PC-3 (cell line): ENCODE measurements at regions not wholly inside any gene's neighbourhood (a gene's known extent, or its start where the extent isn't known, plus 50 kb on each side); places are given as distances from the start of the nearest gene placed in this dataset.

ENCODE experiments used
- ATAC-seq: fragments of 200-7000 bp; cut with Tn5 transposase; 2 replicates; pipeline ENCODE4 v1.9.1; 2020; ENCODE audit warnings: mild to moderate bottlenecking, moderate library complexity
- BruUV-seq: library from RNA; stranded (reverse); fragments of 400-500 nt; replicated peaks from 2 replicates; lab custom pipeline; 2021; lab: Mats Ljungman, UMichigan
- CTCF ChIA-PET: fragments of 300-600 bp; sonication (Branson Sonifier 250); formaldehyde crosslinking; loops from one replicate; lab custom pipeline; 2022; ENCODE audit warnings: antibody characterized with exemption; lab: Charles Lee
- POLR2A ChIA-PET: fragments of 300-600 bp; sonication (Branson Sonifier 250); formaldehyde crosslinking; loops from one replicate; lab custom pipeline; 2022; ENCODE audit warnings: antibody characterized with exemption; ENCODE audit not compliant: unreplicated experiment; lab: Charles Lee
- DNase-seq: peaks from one replicate; pipeline ENCODE4 v3.0.0-alpha.2; 2015
- H2AFZ ChIP-seq: fragments of 300-600 bp; sonication (generic); 2 replicates; pipeline ENCODE4 v1.6.0; 2016; ENCODE audit warnings: antibody characterized with exemption, low read length
- H3F3A ChIP-seq: fragments of 300-600 bp; sonication (generic); one replicate; pipeline ENCODE4 v1.6.0; 2017; ENCODE audit warnings: antibody characterized with exemption, low read length, control low read depth, mild to moderate bottlenecking; ENCODE audit not compliant: unreplicated experiment
- H3K27ac ChIP-seq: fragments of 300-600 bp; sonication (generic); 2 replicates; pipeline ENCODE4 v1.5.1; 2016; ENCODE audit warnings: mild to moderate bottlenecking, low read length
- H3K27me3 ChIP-seq: fragments of 300-600 bp; sonication (generic); 2 replicates; pipeline ENCODE4 v1.6.1; 2016; ENCODE audit warnings: low read length, mixed read lengths
- H3K36me3 ChIP-seq: fragments of 300-600 bp; sonication (generic); 2 replicates; pipeline ENCODE4 v1.6.1; 2016; ENCODE audit warnings: low read depth, mixed run types, low read length, mixed read lengths
- H3K4me1 ChIP-seq: fragments of 300-600 bp; sonication (generic); 2 replicates; pipeline ENCODE4 v1.5.1; 2016; ENCODE audit warnings: low read length; ENCODE audit not compliant: insufficient read depth
- H3K4me2 ChIP-seq: fragments of 300-600 bp; sonication (generic); 2 replicates; pipeline ENCODE4 v1.6.0; 2016; ENCODE audit warnings: low read length
- H3K4me3 ChIP-seq: fragments of 300-600 bp; sonication (generic); 2 replicates; pipeline ENCODE4 v1.5.1; 2016; ENCODE audit warnings: mild to moderate bottlenecking, low read length, mixed read lengths
- H3K79me2 ChIP-seq: fragments of 300-600 bp; sonication (generic); 2 replicates; pipeline ENCODE4 v1.6.1; 2017; ENCODE audit warnings: low read length, mixed read lengths
- H3K9ac ChIP-seq: fragments of 300-600 bp; sonication (generic); 2 replicates; pipeline ENCODE4 v1.6.0; 2016; ENCODE audit warnings: mild to moderate bottlenecking, low read length
- H3K9me2 ChIP-seq: fragments of 300-600 bp; sonication (generic); replicated peaks from 2 replicates; pipeline ENCODE4 v1.6.1; 2016; ENCODE audit warnings: mixed run types, low read length, mixed read lengths
- H3K9me3 ChIP-seq: fragments of 300-600 bp; sonication (generic); 2 replicates; pipeline ENCODE4 v1.6.1; 2016; ENCODE audit warnings: low read length, mixed read lengths
- H4K20me1 ChIP-seq: fragments of 300-600 bp; sonication (generic); 2 replicates; pipeline ENCODE4 v1.6.1; 2016; ENCODE audit warnings: low read length, mixed read lengths
- CTCF ChIP-seq: fragments of 300-600 bp; sonication (generic); conservative IDR thresholded peaks from 2 replicates; pipeline ENCODE4 v1.5.1; 2017; ENCODE audit warnings: antibody characterized with exemption, low read depth, mild to moderate bottlenecking, low read length
- EZH2 ChIP-seq: fragments of 300-600 bp; sonication (generic); IDR thresholded peaks from one replicate; pipeline ENCODE4 v1.6.1; 2017; ENCODE audit warnings: antibody characterized with exemption, mild to moderate bottlenecking, low read length; ENCODE audit not compliant: unreplicated experiment
- EZH2phosphoT487 ChIP-seq: fragments of 300-600 bp; sonication (generic); IDR thresholded peaks from 2 replicates; pipeline ENCODE4 v1.6.1; 2018; ENCODE audit warnings: mild to moderate bottlenecking, antibody characterized with exemption, low read length, borderline replicate concordance
- intact Hi-C: fragments of 100-400 bp; cut with micrococcal nuclease; formaldehyde crosslinking; loops from 2 replicates; pipeline ENCODE4 v1.9.0; 2023

GRCh38 chr9:28628031-28628430 is 1054.8 kb upstream of the C9orf72 start:
- Histone ChIP-seq H3K27ac (no peak overlapping the region), H3F3A (no peaks in the 10 kb centered on the region), H3K27me3 (no peaks in the 10 kb centered on the region), H3K4me2 (no peak overlapping the region), H3K9me2 (no peaks in the 10 kb centered on the region), H2AFZ (no peak overlapping the region), H3K9ac (no peak overlapping the region), H3K4me3 (no peak overlapping the region), H3K9me3 (no peaks in the 10 kb centered on the region), H4K20me1 (no peaks in the 10 kb centered on the region), H3K4me1 (no peaks in the 10 kb centered on the region), H3K79me2 (no peaks in the 10 kb centered on the region), H3K36me3 (no peaks in the 10 kb centered on the region)
- no TSS peak for BruUV-seq
- DNase-seq (no peak), ATAC-seq (no peak)
- intact Hi-C loops = no loop called here
- CTCF ChIA-PET = no interaction called here
- POLR2A ChIA-PET = no interaction called here
- TF ChIP-seq EZH2phosphoT487 (no peak), CTCF (no peak), EZH2 (no peak)

- peak; percentile 30 for DNase-seq
- no peaks in the 10 kb centered on the region for H3K9me3 ChIP-seq
- H3K27ac ChIP-seq = no peak overlapping the region
- intact Hi-C loops = no loop called here
- TF ChIP-seq EZH2 = no peak
- no peak for TF ChIP-seq EZH2phosphoT487
- TF ChIP-seq CTCF = peak; percentile 53
- no peaks in the 10 kb centered on the region for H3F3A ChIP-seq
- no peaks in the 10 kb centered on the region for H3K36me3 ChIP-seq
- H3K9ac ChIP-seq = no peak overlapping the region
- no peaks in the 10 kb centered on the region for H3K27me3 ChIP-seq
- H3K4me3 ChIP-seq = no peak overlapping the region
- H2AFZ ChIP-seq = no peak overlapping the region
- H3K4me2 ChIP-seq = no peak overlapping the region
- no peaks in the 10 kb centered on the region for H4K20me1 ChIP-seq
- POLR2A ChIA-PET = no interaction called here
- CTCF ChIA-PET = no interaction called here
- no peaks in the 10 kb centered on the region for H3K79me2 ChIP-seq
- no peaks in the 10 kb centered on the region for H3K4me1 ChIP-seq
- ATAC-seq = no peak
- H3K9me2 ChIP-seq = no peaks in the 10 kb centered on the region
- no TSS peak for BruUV-seq
Observed at GRCh38 chr9:28648723-28649122, 1075.4 kb upstream of the C9orf72 start.

GRCh38 chr9:28650327-28650726 is 1077.0 kb upstream of the C9orf72 start:
- Histone ChIP-seq H3K4me1 (no peaks in the 10 kb centered on the region), H3K79me2 (no peaks in the 10 kb centered on the region), H3K36me3 (no peaks in the 10 kb centered on the region), H3K27ac (no peak overlapping the region), H3F3A (no peaks in the 10 kb centered on the region), H3K4me2 (no peak overlapping the region), H2AFZ (no peak overlapping the region), H3K27me3 (no peaks in the 10 kb centered on the region), H3K9me2 (no peaks in the 10 kb centered on the region), H3K9me3 (no peaks in the 10 kb centered on the region), H3K4me3 (no peak overlapping the region), H3K9ac (no peak overlapping the region), H4K20me1 (no peaks in the 10 kb centered on the region)
- TF ChIP-seq EZH2 = no peak
- intact Hi-C loops = no loop called here
- DNase-seq = no peak
- no peak for ATAC-seq
- ChIA-PET CTCF (no interaction called here), POLR2A (no interaction called here)
- no TSS peak for BruUV-seq
